Epidermal melanocyte (primary cell): ENCODE measurements at regions not wholly inside any gene's neighbourhood (a gene's known extent, or its start where the extent isn't known, plus 50 kb on each side); places are given as distances from the start of the nearest gene placed in this dataset.
A peak's percentile ranks its signal among the peaks of the same experiment; 100 is the strongest.
"Not testable (repeated sequence)": the region's sequence is repeated elsewhere in the genome, so short reads cannot be mapped to it uniquely, and the experiment has no call there.

Source experiments
- DNase-seq: peaks from one replicate; pipeline ENCODE4 v3.0.0; 2011; ENCODE audit warnings: low spot score; ENCODE audit not compliant: insufficient read length

DNA sequence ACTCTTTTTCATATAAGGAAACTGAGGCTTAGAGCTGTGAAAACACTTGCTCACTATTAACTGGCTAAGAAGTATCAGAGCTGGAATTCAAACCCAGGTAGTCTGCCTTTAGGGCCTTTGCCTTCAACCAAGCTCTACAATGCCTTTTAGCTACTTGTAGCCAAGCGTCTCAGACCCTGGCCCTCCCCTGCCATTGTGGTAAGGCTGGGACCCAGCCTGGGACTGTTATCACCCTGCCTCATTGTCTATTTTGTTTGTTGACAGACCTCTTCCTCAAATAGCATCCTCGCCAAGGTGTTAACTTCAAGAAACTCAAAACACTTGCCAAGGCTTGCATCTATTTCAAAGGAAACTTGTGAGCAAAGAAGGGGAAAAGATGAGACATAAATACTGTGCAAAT lies 76.7 kb upstream of the CD28 start:
- DNase-seq: no peak

- no peak for DNase-seq
These were observed 75.2 kb upstream of the CD28 start for GRCh38 chr2:203631068-203631757.

DNA sequence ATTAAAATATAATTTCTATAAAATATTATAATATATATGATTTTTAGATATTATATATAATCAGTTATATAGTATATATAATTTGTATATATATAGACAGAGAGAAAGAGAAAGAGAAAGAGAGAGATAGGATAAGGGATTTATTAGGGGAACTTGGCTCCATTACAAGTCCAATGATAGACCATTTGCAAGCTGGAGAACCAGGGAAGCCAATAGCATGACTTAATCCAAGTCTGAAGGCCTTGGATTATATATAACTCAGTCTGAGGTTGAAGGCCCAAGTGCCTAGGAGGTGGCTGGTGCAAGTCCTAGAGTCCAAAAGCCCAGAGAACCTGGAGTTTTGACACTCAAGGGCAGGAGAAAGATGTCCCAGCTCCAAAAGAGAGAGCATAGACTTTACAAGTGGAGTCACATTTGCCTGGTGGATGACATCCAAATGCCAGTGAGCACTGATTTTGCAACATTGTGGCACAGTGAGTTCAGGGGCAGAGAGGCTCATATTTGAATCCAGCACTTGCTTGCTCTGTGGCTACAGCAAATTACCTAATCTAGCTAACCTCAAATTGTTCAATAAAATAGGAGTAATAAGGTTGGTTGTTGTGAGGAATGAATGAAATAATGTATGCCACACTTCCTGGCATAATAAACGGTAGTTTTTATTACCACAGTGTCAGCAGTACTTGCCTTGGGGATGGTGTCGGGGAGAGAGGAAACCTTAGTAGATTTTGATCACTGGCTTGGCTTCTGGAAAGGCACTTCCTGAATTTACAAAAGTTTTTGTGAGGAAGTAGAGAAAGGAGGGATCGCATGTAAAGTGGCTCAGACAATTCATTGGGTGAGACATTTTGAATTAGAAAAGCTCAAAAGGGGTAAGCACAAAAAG lies 69.6 kb upstream of the CD28 start:
- DNase-seq: peak; percentile 54

GRCh38 chr2:203637471-203638167 lies 68.8 kb upstream of the CD28 start:
- DNase-seq: no peak

- DNase-seq: not testable (repeated sequence)
These were observed 64.6 kb upstream of the CD28 start for GRCh38 chr2:203641865-203642264.

DNA sequence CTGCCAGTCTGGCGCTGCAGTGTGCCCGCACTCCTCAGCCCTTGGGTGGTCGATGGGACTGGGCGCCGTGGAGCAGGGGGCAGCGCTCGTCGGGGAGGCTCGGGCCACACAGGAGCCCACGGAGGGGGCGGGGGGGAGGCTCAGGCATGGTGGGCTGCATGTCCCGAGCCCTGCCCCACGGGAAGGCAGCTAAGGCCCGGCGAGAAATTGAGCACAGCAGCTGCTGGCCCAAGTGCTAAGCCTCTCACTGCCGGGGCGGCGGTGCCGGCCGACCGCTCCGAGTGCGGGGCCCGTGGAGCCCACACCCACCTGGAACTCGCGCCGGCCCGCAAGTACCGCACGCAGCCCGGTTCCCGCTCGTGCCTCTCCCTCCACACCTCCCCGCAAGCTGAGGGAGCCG lies 63.6 kb upstream of the CD28 start:
- DNase-seq: not testable (repeated sequence)

- no peak for DNase-seq
These were observed 60.6 kb upstream of the CD28 start for GRCh38 chr2:203645831-203646230.

DNA sequence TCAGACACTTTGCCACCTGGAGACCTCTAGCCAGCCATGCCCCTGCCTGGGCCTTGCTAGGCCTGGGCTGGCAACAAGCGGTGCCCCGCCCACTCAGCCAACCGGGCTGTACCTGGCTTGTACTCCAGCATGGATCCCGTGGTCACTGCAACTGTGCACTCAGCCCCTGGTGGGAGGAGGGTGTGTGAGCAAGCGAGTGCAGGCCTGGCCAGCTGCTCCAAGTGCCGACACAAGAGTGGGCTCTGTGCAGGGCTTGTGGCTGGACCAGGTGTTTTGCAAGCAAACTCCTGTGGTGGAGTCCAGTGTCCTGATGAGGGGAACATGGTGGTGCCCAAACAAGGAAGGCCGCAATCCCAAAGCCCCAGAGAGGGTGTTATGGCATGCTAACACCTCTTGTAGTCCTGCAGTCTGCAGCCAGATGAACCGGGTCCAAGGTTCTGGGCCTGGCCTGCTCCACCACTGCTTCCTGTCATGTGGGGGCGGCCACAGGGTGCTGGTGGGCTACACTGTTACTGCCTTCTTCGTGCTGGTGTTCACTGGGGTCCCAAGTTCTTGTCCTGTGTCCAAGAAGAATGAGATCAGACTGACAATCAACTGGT lies 60.1 kb upstream of the CD28 start:
- no peak for DNase-seq

DNA sequence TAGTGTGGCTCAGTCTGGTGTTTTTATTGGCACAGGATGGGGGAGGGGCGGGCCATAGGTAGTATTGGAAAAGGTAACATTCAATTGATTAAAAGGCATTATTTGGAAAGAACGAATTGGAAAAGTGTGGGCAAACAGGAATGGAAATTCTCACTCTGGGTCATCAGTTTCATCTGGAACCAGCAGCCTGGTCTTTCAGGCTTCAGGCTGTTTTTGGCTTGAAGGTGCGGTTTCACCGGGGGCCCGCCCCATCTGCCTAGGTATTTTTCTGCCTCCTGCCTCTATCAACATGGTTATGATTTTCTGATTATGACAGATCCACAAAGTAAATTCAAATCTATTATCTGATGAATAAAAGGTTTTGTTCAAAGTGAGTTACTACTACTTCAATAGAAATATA lies 59.5 kb upstream of the CD28 start:
- DNase-seq: no peak

DNA sequence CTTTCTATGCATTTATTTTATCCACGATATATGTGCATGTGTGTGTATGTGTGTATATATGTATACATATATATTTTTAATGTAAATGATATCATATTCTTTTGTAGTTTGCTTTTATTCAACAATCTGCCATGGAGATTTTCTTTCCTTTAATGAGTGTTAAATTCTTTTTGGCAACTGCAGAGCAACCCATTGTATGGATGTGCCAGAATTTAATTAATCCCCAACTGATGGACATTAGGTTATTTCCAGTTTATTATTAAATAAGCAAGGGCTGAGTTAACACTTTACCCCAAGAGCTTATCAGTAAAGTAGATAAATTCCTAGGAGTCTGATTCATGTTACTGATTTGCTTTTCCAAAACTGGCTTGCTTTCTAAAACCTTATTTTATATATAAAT lies 58.9 kb upstream of the CD28 start:
- no peak for DNase-seq

DNA sequence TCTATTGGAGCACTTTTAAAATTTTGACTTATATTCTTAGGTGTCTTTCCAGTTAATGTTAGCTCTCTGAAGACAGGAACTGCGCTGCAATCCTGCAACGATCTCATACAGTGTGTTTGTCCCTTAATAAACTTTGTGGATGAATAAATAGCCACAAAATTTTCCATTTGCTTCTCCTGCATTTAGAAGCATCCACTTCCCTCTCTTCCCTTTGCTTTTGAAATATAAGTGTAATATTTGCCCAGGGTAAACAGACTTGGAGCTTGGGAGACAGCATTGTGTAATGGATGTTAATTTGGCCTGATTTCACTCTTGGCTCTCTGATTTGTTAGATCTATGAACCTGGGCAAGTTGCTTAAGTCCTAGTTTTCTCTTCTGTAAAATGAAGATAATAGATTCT lies 58.2 kb upstream of the CD28 start:
- no peak for DNase-seq

DNA sequence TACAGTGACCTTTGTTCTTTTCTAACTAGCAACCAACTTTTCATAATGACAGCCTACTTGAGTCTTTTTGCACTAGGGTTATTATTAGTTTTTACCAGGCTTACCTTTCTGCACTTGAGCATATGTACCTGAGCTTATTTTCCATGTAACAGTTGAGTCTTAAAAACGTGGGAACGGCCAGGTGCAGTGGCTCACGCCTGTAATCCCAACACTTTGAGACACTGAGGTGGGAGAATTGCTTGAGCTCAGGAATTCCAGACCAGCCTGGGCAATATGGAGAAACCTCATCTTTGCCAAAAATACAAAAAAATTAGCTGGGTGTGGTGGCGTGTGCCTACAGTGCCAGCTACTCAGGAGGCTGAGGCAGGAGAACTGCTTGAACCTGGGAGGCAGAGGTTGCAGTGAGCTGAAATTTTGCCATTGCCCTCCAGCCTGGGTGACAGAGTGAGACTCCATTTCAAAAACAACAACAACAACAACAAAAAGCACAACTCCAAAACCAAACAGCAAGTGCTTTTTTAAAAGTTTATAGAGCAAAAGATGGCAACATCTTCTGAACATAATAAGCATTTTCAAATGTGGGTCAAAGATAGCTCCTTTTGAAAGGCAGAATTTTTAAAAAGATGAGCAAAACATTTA lies 57.1 kb upstream of the CD28 start:
- DNase-seq: no peak

- no peak for DNase-seq
These were observed 55.4 kb upstream of the CD28 start for GRCh38 chr2:203650860-203651613.

GRCh38 chr2:203651621-203652020 lies 54.8 kb upstream of the CD28 start:
- DNase-seq: no peak

- no peak for DNase-seq
These were observed 51.6 kb upstream of the CD28 start for GRCh38 chr2:203654826-203655225.

GRCh38 chr2:203656522-203657287 lies 49.7 kb upstream of the CD28 start:
- no peak for DNase-seq
